Left lung (tissue), 4 donors: ENCODE measurements at regions not wholly inside any gene's neighbourhood (a gene's known extent, or its start where the extent isn't known, plus 50 kb on each side); places are given as distances from the start of the nearest gene placed in this dataset.

Experiments
- ATAC-seq: fragments of 200-7000 bp; cut with Tn5 transposase; one replicate; pipeline ENCODE4 v1.9.1; 2020; ENCODE audit warnings: moderate library complexity
- DNase-seq, 4 donors: peaks; one replicate each; pipeline ENCODE4 v3.0.0-alpha.2; 2013 to 2020
- H3K27ac ChIP-seq, 2 donors: fragments of 200-600 bp; sonication (generic) in 1 of 2; one replicate each; pipeline versions ENCODE4 v1.5.0 to v1.8.0; 2020 to 2021
- H3K27me3 ChIP-seq, 2 donors: fragments of 200-600 bp; sonication (generic) in 1 of 2; one replicate each; pipeline versions ENCODE4 v1.5.0 to v1.8.0; 2020 to 2021
- H3K36me3 ChIP-seq, 2 donors: fragments of 200-600 bp; sonication (generic) in 1 of 2; one replicate each; pipeline versions ENCODE4 v1.5.0 to v1.8.0; 2020 to 2021
- H3K4me1 ChIP-seq, 2 donors: fragments of 200-600 bp; one replicate each; pipeline ENCODE4 v1.8.0; 2021
- H3K4me3 ChIP-seq, 2 donors: fragments of 200-600 bp; sonication (generic) in 1 of 2; one replicate each; pipeline versions ENCODE4 v1.5.0 to v1.8.0; 2020 to 2021; ENCODE audit warnings: mild to moderate bottlenecking in 1 of 2
- H3K9me3 ChIP-seq, 2 donors: fragments of 200-600 bp; sonication (generic) in 1 of 2; one replicate each; pipeline versions ENCODE4 v1.5.0 to v1.8.0; 2020 to 2021
- intact Hi-C, 2 donors: fragments of 100-400 bp; cut with DNase I; formaldehyde crosslinking; loops; one replicate each; pipeline versions ENCODE4 v1.11.2 to v1.14.2; 2022
- TF ChIP-seq, protein P1 (sequence below), 2 donors: fragments of 200-600 bp; sonication (generic) in 1 of 2; IDR thresholded peaks; one replicate each; pipeline versions ENCODE4 v1.5.0 to v1.8.0; 2021; ENCODE audit warnings: antibody characterized with exemption in 2 of 2
- donor health status: DM: no; HTN: yes; CAD: no.
- donor health status: DM: no; HTN: no; CAD: no.

DNA sequence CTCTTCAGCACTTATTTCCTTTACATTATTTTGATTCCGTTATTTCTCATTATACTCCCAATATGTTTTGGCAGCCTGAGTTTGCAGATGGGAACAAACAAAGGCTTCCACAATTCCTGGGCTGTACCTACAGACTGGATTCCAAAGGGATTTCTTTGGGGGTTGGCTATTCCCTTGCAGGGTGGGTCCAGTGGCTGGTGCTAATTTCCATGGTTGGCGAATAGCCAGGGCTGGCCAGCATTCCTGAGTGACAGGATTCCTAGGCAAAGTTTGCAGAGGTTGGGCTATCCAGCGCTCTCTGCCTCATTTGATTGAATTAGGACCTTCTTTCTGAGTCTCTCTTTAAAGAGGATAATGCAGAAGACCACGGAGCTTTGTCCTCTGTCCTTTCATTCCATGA, 207.4 kb downstream of the MAF start:
- ATAC-seq: no peak
- H3K4me1 ChIP-seq: no peaks in the 10 kb centered on the region
- H3K9me3 ChIP-seq: no peaks in the 10 kb centered on the region
- TF ChIP-seq, protein P1, sequence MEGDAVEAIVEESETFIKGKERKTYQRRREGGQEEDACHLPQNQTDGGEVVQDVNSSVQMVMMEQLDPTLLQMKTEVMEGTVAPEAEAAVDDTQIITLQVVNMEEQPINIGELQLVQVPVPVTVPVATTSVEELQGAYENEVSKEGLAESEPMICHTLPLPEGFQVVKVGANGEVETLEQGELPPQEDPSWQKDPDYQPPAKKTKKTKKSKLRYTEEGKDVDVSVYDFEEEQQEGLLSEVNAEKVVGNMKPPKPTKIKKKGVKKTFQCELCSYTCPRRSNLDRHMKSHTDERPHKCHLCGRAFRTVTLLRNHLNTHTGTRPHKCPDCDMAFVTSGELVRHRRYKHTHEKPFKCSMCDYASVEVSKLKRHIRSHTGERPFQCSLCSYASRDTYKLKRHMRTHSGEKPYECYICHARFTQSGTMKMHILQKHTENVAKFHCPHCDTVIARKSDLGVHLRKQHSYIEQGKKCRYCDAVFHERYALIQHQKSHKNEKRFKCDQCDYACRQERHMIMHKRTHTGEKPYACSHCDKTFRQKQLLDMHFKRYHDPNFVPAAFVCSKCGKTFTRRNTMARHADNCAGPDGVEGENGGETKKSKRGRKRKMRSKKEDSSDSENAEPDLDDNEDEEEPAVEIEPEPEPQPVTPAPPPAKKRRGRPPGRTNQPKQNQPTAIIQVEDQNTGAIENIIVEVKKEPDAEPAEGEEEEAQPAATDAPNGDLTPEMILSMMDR (IDR thresholded peaks at IDR 0.05): no peak
- H3K27me3 ChIP-seq: no peaks in the 10 kb centered on the region
- DNase-seq: peak in 1 of 4 donors; percentile 16
- H3K36me3 ChIP-seq: no peaks in the 10 kb centered on the region
- H3K4me3 ChIP-seq: no peak overlapping the region
- no peak overlapping the region for H3K27ac ChIP-seq
- intact Hi-C loops: no loop called here

DNA sequence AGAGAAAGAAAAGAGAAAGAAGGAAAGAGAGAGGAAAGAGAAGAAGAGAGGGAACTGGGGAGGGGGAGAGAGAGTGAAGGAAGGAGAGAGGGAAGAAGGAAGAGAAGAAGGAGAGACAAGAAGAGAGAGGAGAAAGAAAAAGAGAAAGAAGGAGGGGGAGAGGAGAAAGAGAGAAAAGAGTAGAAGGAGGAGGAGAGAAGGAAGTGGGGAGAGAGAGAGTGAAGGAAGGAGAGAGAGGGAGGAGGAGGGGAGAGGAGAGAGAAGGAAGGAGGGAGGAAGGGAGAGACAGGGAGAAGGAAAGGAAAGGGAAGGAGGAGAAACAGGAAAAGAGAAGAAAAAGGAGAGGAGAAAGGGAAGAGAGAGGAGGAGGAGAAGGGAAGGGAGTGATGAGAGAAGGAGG, 208.5 kb downstream of the MAF start:
- DNase-seq (no peak), ATAC-seq (no peak)
- Histone ChIP-seq H3K27ac (no peak overlapping the region), H3K36me3 (no peaks in the 10 kb centered on the region), H3K4me3 (no peak overlapping the region), H3K27me3 (no peaks in the 10 kb centered on the region), H3K9me3 (no peaks in the 10 kb centered on the region), H3K4me1 (no peaks in the 10 kb centered on the region)
- TF ChIP-seq, protein P1 (IDR thresholded peaks at IDR 0.05): no peak
- intact Hi-C loops: no loop called here

DNA sequence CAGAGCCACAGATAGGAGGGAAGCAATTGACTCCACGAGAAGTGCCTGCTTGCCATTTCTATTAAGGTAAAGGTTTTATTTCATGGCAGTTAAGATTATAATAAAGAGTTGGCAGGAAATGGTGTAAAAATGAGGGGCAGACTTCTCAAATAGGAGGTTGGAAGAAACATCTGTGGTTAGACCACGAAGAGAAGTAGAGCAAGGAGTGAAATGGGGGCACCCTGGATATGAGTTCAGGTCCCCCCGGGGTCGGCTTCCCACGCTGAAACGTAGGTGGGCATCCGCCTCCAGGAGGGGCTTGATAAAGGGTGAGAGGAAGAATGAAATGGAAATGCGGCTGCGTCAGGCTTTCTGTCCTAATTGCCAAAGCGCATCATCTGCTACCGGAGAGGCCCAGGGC, 209.1 kb downstream of the MAF start:
- ATAC-seq (no peak), DNase-seq (no peak)
- TF ChIP-seq, protein P1 (IDR thresholded peaks at IDR 0.05): no peak
- Histone ChIP-seq H3K27me3 (no peaks in the 10 kb centered on the region), H3K9me3 (no peaks in the 10 kb centered on the region), H3K36me3 (no peaks in the 10 kb centered on the region), H3K4me1 (no peaks in the 10 kb centered on the region), H3K27ac (no peak overlapping the region), H3K4me3 (no peak overlapping the region)
- intact Hi-C loops: no loop called here

DNA sequence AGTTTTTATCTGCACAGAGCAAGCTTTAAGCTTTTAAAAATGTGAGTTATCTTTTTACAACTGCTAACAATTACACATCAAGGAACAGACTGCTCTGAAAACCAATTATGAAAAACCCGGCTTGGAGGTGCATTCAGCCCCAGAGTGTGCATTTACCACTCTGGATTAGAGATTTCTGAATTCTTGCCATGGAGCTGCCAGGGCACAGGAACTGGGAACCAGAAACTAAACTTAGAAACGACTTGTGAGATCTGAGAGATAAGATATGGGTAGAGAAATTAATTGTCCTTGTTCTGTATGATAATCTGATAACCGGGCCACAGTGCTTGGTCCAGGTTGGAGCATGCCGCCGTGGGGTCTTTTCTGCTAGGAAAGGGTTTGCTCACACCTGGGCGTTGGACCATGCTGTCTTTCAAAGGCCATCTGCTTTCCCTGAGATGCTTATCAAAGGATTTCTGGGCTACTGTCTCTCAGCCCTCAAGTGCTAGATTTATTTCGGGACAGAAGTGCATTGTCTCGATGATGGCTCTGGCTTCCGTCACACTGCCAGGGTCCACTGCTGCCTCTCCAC, 210.0 kb downstream of the MAF start:
- intact Hi-C loops: no loop called here
- ATAC-seq: no peak

DNA sequence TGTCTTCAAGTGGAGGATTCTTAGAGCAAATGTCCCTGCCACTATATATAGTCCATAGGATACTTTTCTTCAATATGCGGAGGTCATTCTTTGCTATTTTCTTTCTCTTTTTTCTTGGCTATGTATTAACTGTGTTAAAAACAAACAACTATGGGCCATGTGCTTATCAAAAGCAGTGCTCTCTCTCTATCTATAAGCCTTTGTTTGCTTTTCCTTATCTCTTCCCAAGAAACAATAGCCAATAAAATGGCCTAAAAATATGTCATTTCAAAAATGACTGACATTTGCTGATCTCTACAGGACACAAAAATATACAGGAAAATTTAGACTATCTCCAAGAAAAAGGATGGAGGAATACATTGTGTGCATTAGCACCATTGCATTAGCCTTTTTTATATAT, 212.1 kb downstream of the MAF start:
- TF ChIP-seq, protein P1 (IDR thresholded peaks at IDR 0.05): no peak
- Histone ChIP-seq H3K4me1 (no peaks in the 10 kb centered on the region), H3K27ac (no peak overlapping the region), H3K27me3 (no peaks in the 10 kb centered on the region), H3K9me3 (no peaks in the 10 kb centered on the region), H3K4me3 (no peak overlapping the region), H3K36me3 (no peaks in the 10 kb centered on the region)
- ATAC-seq: no peak
- DNase-seq: no peak
- intact Hi-C loops: no loop called here

More for the DNA sequence above, 210.0 kb downstream of the MAF start:
- Histone ChIP-seq H3K4me1 (no peaks in the 10 kb centered on the region), H3K4me3 (no peak overlapping the region), H3K27me3 (no peaks in the 10 kb centered on the region), H3K9me3 (no peaks in the 10 kb centered on the region), H3K27ac (no peak overlapping the region), H3K36me3 (no peaks in the 10 kb centered on the region)
- TF ChIP-seq, protein P1 (IDR thresholded peaks at IDR 0.05): no peak
- DNase-seq: no peak
